Fibroblast of the aortic adventitia (primary cell): ENCODE measurements at regions not wholly inside any gene's neighbourhood (a gene's known extent, or its start where the extent isn't known, plus 50 kb on each side); places are given as distances from the start of the nearest gene placed in this dataset.

Experiments used
- DNase-seq: peaks from one replicate; pipeline ENCODE4 v3.0.0-alpha.2; 2010; ENCODE audit warnings: low read depth
- H3K4me3 ChIP-seq: 2 replicates; pipeline ENCODE4 v1.5.1; 2011; ENCODE audit warnings: low read depth, mild to moderate bottlenecking, control low read depth, low read length, moderate library complexity
- CTCF ChIP-seq: IDR thresholded peaks from 2 replicates; pipeline ENCODE4 v1.5.1; 2011; ENCODE audit warnings: mild to moderate bottlenecking, low read length, control low read depth, inconsistent platforms; ENCODE audit not compliant: insufficient read depth

GRCh38 chr20:60455272-60455671, 497.0 kb downstream of the CDH26 start:
- no peak overlapping the region for H3K4me3 ChIP-seq
- no peak for TF ChIP-seq CTCF
- no peak for DNase-seq

GRCh38 chr20:60459212-60459611, 501.0 kb downstream of the CDH26 start:
- no peak for TF ChIP-seq CTCF
- no peak overlapping the region for H3K4me3 ChIP-seq
- DNase-seq, result no peak

GRCh38 chr20:60461993-60462392, 503.8 kb downstream of the CDH26 start:
- TF ChIP-seq CTCF, result no peak
- no peak overlapping the region for H3K4me3 ChIP-seq
- DNase-seq, result no peak

GRCh38 chr20:60463798-60464197, 505.6 kb downstream of the CDH26 start:
- no peak for TF ChIP-seq CTCF
- DNase-seq, result no peak
- no peak overlapping the region for H3K4me3 ChIP-seq

GRCh38 chr20:60465439-60465838, 507.2 kb downstream of the CDH26 start:
- TF ChIP-seq CTCF, result no peak
- DNase-seq, result no peak
- H3K4me3 ChIP-seq, result no peak overlapping the region

GRCh38 chr20:60465993-60466686, 507.9 kb downstream of the CDH26 start:
- H3K4me3 ChIP-seq, result no peak overlapping the region
- no peak for TF ChIP-seq CTCF
- DNase-seq, result no peak

GRCh38 chr20:60466687-60467022, 508.4 kb downstream of the CDH26 start:
- no peak overlapping the region for H3K4me3 ChIP-seq
- no peak for DNase-seq
- no peak for TF ChIP-seq CTCF
